D341Med (cell line): ENCODE measurements at regions not wholly inside any gene's neighbourhood (a gene's known extent, or its start where the extent isn't known, plus 50 kb on each side); places are given as distances from the start of the nearest gene placed in this dataset.

ENCODE experiments used
- DNase-seq: peaks from one replicate; pipeline ENCODE4 v3.0.0; 2012; ENCODE audit warnings: low spot score

- no peak for DNase-seq
These were observed 201.6 kb upstream of the IRX1 start for GRCh38 chr5:3393920-3394597.

GRCh38 chr5:3393122-3393919 lies 202.3 kb upstream of the IRX1 start:
- no peak for DNase-seq

GRCh38 chr5:3392306-3392939 lies 203.2 kb upstream of the IRX1 start:
- DNase-seq, result peak; percentile 46

DNA sequence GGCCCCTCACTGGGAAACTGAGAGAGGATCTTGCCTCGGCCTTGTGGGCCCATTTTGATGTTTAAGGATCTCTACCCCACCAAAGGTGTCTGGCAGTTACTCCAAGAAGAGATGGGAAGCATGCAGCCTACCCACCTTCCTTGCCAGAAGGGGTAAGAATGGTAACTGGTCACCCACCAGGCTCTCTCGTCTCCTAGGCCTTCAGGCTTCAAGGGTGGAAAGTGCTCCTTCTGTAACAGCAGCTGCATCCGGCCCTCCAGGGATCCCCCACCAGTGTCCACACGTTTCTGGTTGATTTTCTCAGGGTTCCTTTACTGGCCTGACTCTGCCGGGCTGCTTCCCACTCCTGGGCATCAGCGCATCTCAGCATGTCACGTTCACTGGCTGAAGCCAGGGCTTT lies 204.4 kb upstream of the IRX1 start:
- no peak for DNase-seq

DNA sequence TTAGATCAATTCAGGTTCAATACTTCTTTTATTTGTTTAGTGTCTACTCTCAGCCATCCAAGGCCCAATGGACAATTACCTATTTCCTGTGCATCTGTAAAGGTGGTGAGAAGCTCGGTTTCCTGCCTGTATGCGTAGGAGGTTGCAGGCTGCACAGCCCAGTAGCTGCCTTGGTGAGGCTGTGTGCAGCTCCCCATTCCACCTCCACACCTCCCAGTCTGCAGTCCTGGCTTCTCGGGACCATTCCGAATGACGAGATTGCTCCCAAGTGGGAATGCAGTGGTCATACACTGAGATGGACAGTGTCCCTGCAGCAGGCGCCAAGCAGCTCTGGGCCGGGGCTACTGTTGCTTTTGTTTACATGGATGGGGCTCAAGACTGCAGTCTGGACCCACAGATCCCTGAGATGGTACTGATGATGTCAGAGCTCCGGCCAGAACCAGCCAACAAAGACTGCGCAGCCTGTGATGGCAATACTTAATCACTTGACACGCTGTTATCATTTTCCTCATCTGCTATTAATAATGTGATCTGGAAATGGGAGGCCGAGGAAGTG lies 206.1 kb upstream of the IRX1 start:
- DNase-seq, result no peak

DNA sequence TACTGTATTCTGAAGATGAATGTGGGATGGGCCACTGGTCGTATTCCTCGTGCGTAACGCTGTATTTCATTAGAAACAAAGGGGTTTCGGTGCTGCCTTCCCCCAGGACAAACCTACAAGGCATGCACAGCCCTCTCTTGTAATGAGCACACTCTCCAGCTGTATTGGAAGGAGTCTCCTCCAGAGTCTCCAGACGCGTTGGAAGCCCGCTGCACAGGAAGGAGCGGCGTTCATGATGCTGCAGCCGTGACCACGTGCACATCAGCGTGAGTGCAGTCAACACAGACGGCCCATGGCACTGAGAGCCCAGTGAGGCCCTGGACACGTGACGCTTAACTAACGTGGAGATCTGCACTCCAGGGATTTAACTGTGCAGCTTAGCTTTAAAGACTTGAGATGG lies 209.0 kb upstream of the IRX1 start:
- DNase-seq, result no peak

DNA sequence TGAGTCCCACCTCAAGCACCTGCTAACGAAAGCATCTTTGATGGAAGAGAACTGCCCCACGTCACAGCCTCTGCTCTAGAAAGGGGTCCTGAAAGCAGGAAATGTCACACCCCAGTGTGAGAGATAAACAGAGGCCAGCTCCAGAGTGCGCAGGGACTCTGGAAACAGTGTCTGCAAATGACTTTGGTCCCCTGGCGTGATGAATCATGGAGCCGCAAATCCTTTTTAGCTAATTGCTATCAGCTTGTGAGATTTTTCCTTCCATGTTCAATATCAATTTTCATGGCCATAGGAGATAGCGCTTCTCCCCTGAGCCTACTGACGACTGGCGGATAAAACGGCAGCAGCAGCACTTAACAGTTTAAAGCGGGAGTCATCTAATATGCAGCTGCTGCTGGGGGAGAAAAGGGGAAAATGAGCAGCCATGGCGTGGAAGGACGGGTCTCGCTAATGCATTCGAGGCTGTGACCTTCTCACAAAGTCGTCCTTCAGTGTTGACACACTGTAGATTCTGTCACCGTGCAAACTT lies 209.6 kb upstream of the IRX1 start:
- no peak for DNase-seq

DNA sequence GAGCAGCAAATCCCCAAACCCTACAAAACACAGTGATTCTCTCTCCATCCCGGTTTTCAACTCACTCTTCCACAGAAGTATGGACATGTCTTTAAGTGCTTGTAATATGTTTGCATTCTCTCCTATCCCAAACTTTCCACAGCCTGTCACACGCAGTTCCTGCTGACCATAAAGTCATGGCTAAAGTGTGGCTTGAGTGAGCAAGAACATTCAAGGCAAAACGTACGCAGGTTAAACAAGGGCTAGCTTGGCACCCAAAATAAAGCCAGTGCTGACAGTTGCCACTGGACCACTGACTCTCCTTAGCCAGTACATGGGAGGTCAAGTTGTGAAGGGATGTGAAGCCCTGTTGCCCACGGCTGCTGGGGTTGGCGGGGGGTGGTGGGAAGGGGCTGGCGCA lies 211.1 kb upstream of the IRX1 start:
- no peak for DNase-seq

DNA sequence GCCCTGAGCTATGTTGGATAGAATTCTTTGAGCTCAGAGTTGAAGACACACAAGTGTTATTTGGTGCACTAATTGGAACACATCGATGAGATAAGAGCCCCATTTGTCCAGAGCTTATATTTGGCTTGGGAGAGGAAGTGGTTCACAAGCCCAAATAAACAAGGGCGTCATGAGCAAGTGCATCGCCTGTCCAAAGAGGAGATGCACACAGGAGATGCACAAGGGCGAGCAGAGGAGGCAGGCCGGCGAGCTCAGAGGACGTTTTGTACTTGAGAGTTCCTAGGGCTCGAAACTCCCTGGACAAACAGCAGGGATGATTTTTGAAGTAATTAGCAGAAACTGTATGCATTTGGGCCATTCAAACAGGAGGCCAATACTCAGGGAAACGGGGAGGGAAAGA lies 212.8 kb upstream of the IRX1 start:
- DNase-seq, result no peak

DNA sequence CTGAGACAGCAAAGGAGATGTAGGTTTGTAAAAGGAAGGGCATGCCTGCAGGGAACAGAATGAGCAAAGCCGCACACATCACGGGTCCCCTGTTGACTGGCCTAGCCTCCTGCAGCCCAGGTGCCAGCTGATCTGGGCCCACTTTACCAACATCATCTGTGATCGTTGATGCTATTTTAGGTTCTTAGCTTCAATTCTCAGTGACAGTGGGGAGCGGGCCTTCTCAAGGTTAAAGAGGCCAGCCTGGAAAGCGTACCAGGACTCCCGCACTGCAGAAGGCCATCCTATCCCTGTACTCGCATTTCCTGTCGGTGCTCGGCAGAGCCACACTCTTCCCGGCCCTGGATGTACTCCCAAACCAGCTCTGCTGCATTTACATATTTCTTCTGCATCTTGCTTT lies 213.5 kb upstream of the IRX1 start:
- DNase-seq, result no peak

DNA sequence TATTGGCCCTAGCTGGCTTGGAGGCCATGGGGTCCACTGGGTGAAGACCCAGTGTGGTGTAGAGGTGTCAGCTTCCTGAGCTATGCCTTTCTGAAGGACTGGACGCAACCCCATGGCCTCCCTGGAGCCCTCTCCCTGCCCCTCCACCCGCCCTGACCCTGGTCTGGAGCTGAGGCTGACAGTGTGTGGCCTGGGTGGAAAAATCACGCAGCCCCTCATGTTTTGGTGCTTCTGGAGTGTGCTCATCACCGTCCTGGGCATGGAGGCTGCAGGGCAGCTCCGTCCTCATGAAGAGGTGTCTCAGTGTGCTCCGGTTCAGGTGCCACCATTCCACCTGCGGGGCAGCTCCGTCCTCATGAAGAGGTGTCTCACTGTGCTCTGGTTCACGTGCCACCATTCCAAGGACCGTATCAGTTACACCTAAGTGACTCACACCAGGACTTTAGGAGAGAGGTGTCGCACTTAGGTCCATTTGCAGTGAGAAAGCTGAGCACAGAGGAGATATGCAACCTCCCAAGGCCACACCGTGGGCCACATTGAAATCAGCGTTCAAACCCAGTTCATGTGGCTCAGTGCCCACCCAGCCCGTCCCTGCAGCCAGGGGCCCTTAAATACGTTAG lies 214.3 kb upstream of the IRX1 start:
- no peak for DNase-seq

- no peak for DNase-seq
These were observed 214.9 kb upstream of the IRX1 start for GRCh38 chr5:3380689-3381088.

- DNase-seq, result no peak
These were observed 217.8 kb upstream of the IRX1 start for GRCh38 chr5:3377831-3378230.

DNA sequence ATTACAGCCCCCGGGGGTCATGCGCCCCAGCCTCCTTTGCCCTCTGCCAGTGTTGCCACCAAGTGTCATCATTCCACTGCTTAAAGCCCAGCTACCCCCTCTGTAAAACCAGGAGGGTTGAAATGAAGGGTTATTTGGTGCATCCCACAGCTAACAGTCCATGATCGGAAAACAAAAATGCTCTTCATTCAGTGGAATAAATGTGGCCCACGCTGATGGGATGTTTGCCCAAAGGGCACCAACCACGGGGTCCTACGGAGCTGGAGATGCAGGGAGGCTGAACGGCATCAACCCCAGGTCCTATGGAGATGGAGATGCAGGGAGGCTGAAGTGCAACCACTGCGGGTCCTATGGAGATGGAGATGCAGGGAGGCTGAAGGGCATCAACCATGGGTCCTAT lies 218.5 kb upstream of the IRX1 start:
- DNase-seq, result no peak

DNA sequence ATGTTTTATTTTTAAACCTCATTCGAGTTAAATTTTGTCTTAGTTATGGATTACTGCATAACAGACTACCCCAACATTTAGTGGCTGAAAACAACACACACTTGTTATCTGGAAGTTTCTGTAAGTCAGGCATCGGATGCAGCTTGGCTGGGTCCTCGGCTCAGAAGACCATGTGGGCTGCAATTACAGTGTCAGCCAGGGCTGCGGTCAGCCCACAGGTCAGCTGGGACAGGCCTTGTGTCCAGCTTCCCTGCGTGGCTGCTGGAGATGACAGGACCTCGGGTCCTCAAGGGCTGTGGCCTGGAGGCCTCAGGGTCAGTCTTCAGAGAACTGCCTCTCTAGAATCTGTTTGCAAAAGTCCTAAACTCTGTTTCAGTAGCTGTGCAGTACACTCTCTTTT lies 219.0 kb upstream of the IRX1 start:
- DNase-seq, result no peak

DNA sequence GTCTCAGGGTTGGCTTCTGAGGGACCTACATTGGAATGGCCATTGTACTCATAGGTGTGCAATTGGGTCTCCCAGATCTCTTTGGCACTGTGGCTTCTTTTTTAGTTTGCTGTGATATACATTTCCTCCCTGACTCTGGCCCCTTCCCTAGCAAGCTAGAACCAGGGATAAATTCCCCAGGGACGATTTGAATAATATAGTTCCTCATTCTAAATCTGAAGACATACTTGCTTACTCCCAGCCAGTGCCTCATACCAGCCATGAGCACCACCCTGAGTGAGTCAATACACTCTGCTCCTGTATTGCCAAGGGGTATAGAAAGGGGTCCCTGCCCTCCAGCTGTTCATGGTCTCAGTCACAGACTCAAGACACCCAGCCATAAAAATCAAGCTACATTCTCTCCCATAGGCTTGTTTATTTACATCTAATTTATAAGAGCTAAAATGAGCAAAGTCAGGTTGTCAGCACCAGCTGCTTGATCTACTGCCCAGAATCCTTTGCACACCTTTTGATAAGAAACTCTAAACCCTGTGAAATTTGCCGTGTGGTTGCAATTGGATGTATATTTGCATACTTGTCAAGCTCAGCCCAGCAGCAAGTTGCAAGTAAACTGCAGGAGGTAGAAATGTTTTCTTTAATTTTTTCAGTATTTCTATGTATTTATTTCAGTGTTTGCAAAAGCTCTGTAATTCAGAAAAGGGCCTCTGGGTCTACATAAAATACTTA lies 219.9 kb upstream of the IRX1 start:
- no peak for DNase-seq

- no peak for DNase-seq
These were observed 222.2 kb upstream of the IRX1 start for GRCh38 chr5:3373391-3373790.

GRCh38 chr5:3372289-3372688 lies 223.3 kb upstream of the IRX1 start:
- no peak for DNase-seq

DNA sequence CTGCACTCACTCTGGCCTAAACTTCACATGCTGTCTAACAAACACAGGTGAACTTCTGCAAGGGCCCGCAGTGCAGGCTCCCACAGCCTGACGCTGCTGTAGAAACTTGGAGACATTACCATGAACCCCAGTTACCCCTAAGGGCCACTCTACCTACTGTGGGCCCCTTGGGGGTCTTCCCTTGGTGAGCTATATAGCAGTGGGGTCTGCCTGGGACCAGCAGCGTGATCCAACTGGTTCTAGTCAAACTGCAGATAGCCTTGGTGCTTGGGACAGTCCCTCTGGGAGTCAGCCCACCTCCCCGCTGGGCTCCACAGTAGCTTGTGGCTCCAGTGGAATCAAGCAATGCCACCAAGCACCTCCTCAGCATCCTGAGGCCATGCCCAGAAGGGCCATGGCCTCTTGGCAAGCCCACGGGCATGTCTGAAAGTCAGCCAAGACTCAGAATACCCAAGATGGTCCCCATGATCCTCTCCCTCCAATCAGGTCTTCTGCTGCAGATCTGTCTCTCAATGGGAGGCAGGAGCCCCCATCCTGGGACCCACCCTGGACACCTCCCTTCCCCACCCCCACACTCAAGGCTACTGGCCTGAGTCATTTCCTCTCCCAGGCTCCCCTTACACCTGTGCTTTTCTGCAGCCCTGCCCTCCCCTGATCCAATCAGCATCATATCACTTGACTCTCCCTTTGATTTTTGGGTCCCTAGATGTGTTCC lies 230.0 kb upstream of the IRX1 start:
- DNase-seq, result no peak

- no peak for DNase-seq
These were observed 230.7 kb upstream of the IRX1 start for GRCh38 chr5:3364941-3365340.

DNA sequence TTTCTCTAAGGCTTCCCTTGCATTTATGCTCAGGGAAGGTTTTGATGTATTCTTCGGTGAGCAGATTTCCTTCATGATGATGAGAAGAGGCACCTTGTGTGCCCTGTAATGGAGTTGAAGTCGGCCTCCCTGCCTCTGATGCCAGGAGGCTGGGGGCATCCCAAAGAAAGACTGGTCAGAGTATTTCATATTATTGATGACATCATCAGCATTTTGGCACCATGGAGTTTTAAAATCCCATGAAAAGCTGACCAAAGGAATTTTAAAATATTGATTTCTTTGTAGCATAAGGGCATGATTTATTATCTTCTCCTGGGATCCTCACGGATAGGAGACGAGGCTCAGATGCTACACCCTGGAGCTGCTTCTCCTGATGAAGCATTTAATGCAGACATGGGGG lies 231.2 kb upstream of the IRX1 start:
- no peak for DNase-seq
